OCI-LY7 (cell line): ENCODE measurements at regions not wholly inside any gene's neighbourhood (a gene's known extent, or its start where the extent isn't known, plus 50 kb on each side); places are given as distances from the start of the nearest gene placed in this dataset.

ENCODE experiments used
- BruUV-seq: library from RNA; stranded (reverse); fragments of 400-500 nt; replicated peaks from 2 replicates; lab custom pipeline; 2021; lab: Mats Ljungman, UMichigan
- CTCF ChIA-PET: fragments of 300-600 bp; sonication (Branson Sonifier 250); formaldehyde crosslinking; loops from one replicate; lab custom pipeline; 2022; ENCODE audit warnings: antibody characterized with exemption; ENCODE audit not compliant: unreplicated experiment; lab: Charles Lee
- POLR2A ChIA-PET: fragments of 300-600 bp; sonication (Branson Sonifier 250); formaldehyde crosslinking; loops from one replicate; lab custom pipeline; 2022; ENCODE audit warnings: antibody characterized with exemption; lab: Charles Lee
- DNase-seq: peaks from one replicate; pipeline ENCODE4 v3.0.0-alpha.2; 2015; ENCODE audit warnings: low spot score
- H2AFZ ChIP-seq: fragments of 200-600 bp; sonication (generic), shearing (Covaris generic); 2 replicates; pipeline ENCODE4 v1.6.1; 2014; ENCODE audit warnings: mild to moderate bottlenecking, antibody characterized with exemption, low read length, moderate library complexity
- H3K27ac ChIP-seq: fragments of 200-600 bp; sonication (generic); 2 replicates; pipeline ENCODE4 v1.5.1; 2014; ENCODE audit warnings: mixed run types, low read depth, mild to moderate bottlenecking, moderate library complexity, low read length, inconsistent platforms; ENCODE audit not compliant: poor library complexity, severe bottlenecking
- H3K36me3 ChIP-seq: fragments of 200-600 bp; sonication (generic); 2 replicates; pipeline ENCODE4 v1.6.1; 2014; ENCODE audit warnings: mild to moderate bottlenecking, antibody characterized with exemption, low read length, moderate library complexity, mixed read lengths; ENCODE audit not compliant: insufficient read depth
- H3K4me1 ChIP-seq: fragments of 200-600 bp; sonication (generic); 2 replicates; pipeline ENCODE4 v1.5.1; 2014; ENCODE audit warnings: mild to moderate bottlenecking, low read length; ENCODE audit not compliant: insufficient read depth, poor library complexity, severe bottlenecking
- H3K4me2 ChIP-seq: fragments of 200-600 bp; sonication (generic); 2 replicates; pipeline ENCODE4 v1.6.1; 2014; ENCODE audit warnings: mild to moderate bottlenecking, low read length
- H3K4me3 ChIP-seq: fragments of 200-600 bp; sonication (generic); 2 replicates; pipeline ENCODE4 v1.5.1; 2014; ENCODE audit warnings: mild to moderate bottlenecking, low read depth, low read length; ENCODE audit not compliant: poor library complexity, severe bottlenecking
- H3K79me2 ChIP-seq: fragments of 200-600 bp; sonication (generic); 2 replicates; pipeline ENCODE4 v1.6.1; 2016; ENCODE audit warnings: low read depth, mild to moderate bottlenecking, low read length, moderate library complexity, mixed read lengths; ENCODE audit not compliant: insufficient read depth
- H3K9me2 ChIP-seq: fragments of 200-600 bp; sonication (generic); 2 replicates; pipeline ENCODE4 v1.6.1; 2016; ENCODE audit warnings: mild to moderate bottlenecking, low read length, mixed read lengths; ENCODE audit not compliant: insufficient read depth
- H3K9me3 ChIP-seq: fragments of 200-600 bp; sonication (generic); 2 replicates; pipeline ENCODE4 v1.6.1; 2014; ENCODE audit warnings: mild to moderate bottlenecking, mixed run types, low read length, mixed read lengths
- H4K20me1 ChIP-seq: fragments of 200-600 bp; sonication (generic); 2 replicates; pipeline ENCODE4 v1.6.1; 2014; ENCODE audit warnings: mild to moderate bottlenecking, antibody characterized with exemption, low read length, moderate library complexity, mixed read lengths; ENCODE audit not compliant: insufficient read depth
- CTCF ChIP-seq: fragments of 200-600 bp; sonication (generic); conservative IDR thresholded peaks from 2 replicates; pipeline ENCODE4 v1.5.1; 2014; ENCODE audit warnings: mild to moderate bottlenecking, antibody characterized with exemption, low read length, moderate library complexity, mixed read lengths
- EZH2phosphoT487 ChIP-seq: fragments of 200-600 bp; sonication (generic); IDR thresholded peaks from 2 replicates; pipeline ENCODE4 v1.6.1; 2018; ENCODE audit warnings: low read depth, borderline replicate concordance, mild to moderate bottlenecking, mixed run types, antibody characterized with exemption, low read length, moderate library complexity, mixed read lengths
- intact Hi-C: fragments of 100-400 bp; cut with micrococcal nuclease; formaldehyde crosslinking; loops from one replicate; pipeline ENCODE4 v1.10.0; 2022; ENCODE audit not compliant: unreplicated experiment

- Histone ChIP-seq H3K4me3 (no peak overlapping the region), H3K27ac (no peak overlapping the region), H4K20me1 (no peaks in the 10 kb centered on the region), H3K9me3 (no peaks in the 10 kb centered on the region), H3K4me2 (no peak overlapping the region), H3K79me2 (no peaks in the 10 kb centered on the region), H3K36me3 (no peaks in the 10 kb centered on the region), H2AFZ (no peak overlapping the region), H3K4me1 (no peaks in the 10 kb centered on the region), H3K9me2 (no peaks in the 10 kb centered on the region)
- intact Hi-C loops: no loop called here
- no TSS peak for BruUV-seq
- no peak for DNase-seq
- ChIA-PET POLR2A (no interaction called here), CTCF (no interaction called here)
- TF ChIP-seq CTCF: no peak
- TF ChIP-seq EZH2phosphoT487: no peak
Measured at GRCh38 chr6:23415819-23416427, 710.1 kb upstream of the NRSN1 start.

- no peaks in the 10 kb centered on the region for H3K9me3 ChIP-seq
- no peak overlapping the region for H3K27ac ChIP-seq
- H3K9me2 ChIP-seq: no peaks in the 10 kb centered on the region
- H3K4me3 ChIP-seq: no peak overlapping the region
- intact Hi-C loops: no loop called here
- H3K4me1 ChIP-seq: no peaks in the 10 kb centered on the region
- H3K79me2 ChIP-seq: no peaks in the 10 kb centered on the region
- H4K20me1 ChIP-seq: no peaks in the 10 kb centered on the region
- ChIA-PET CTCF (no interaction called here), POLR2A (interaction anchor here (0.9 kb wide), 1 partner anchor 29 kb away, joined by 3 read pairs; no protein-coding TSS in a partner anchor)
- no peaks in the 10 kb centered on the region for H3K36me3 ChIP-seq
- no peak for DNase-seq
- no TSS peak for BruUV-seq
- H3K4me2 ChIP-seq: no peak overlapping the region
- no peak overlapping the region for H2AFZ ChIP-seq
- TF ChIP-seq CTCF: no peak
- no peak for TF ChIP-seq EZH2phosphoT487
Measured at GRCh38 chr6:23417133-23417532, 708.9 kb upstream of the NRSN1 start.

GRCh38 chr6:23418095-23418494, 707.9 kb upstream of the NRSN1 start:
- Histone ChIP-seq H3K27ac (no peak overlapping the region), H3K9me3 (no peaks in the 10 kb centered on the region), H3K4me2 (no peak overlapping the region), H3K4me3 (no peak overlapping the region), H3K9me2 (no peaks in the 10 kb centered on the region), H3K36me3 (no peaks in the 10 kb centered on the region), H2AFZ (no peak overlapping the region), H3K79me2 (no peaks in the 10 kb centered on the region), H4K20me1 (no peaks in the 10 kb centered on the region), H3K4me1 (no peaks in the 10 kb centered on the region)
- no peak for DNase-seq
- ChIA-PET POLR2A (no interaction called here), CTCF (no interaction called here)
- TF ChIP-seq EZH2phosphoT487 (no peak), CTCF (no peak)
- intact Hi-C loops: no loop called here
- no TSS peak for BruUV-seq
